ENCODE measurements at regions not wholly inside any gene's neighbourhood (a gene's known extent, or its start where the extent isn't known, plus 50 kb on each side); places are given as distances from the start of the nearest gene placed in this dataset.

- TF ChIP-seq EZH2phosphoT487 (IDR thresholded peaks at IDR 0.05; ENCODE audit: low read depth): no peak
- no peak for TF ChIP-seq CTCF (IDR thresholded peaks at IDR 0.05; ENCODE audit: low read depth, low read length)
Observed at GRCh38 chr20:20765696-20766365, 53.4 kb upstream of the RALGAPA2 start.
